ENCODE measurements at regions not wholly inside any gene's neighbourhood (a gene's known extent, or its start where the extent isn't known, plus 50 kb on each side); places are given as distances from the start of the nearest gene placed in this dataset.
A peak's percentile ranks its signal among the peaks of the same experiment; 100 is the strongest.

DNA sequence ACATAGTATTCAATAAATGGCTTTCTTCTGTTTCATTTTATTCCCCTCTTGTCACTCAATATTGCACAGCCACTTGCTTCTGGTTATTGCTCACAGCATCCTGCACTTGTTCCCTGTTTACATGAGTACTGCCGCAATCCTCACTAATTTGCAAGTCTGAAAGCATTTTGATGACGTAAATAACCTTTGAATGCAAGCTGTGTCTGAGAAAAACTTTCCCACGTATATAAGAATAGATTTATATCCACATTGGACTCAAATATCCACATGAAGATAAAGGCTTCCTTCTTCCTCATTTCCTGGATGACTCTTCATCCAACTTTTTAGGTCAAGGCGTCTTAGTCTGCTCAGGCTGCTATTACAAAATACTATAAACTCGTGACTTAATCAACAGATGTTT, 88.2 kb upstream of the DAP start:
- no peak overlapping the region for H3K4me3 ChIP-seq (ENCODE audit: low read length)
- TF ChIP-seq CTCF (conservative IDR thresholded peaks at IDR 0.05; ENCODE audit: low read length): no peak
- no peak for DNase-seq (ENCODE audit: low read depth)

GRCh38 chr5:10844016-10844415, 83.0 kb upstream of the DAP start:
- no peak overlapping the region for H3K4me3 ChIP-seq (ENCODE audit: low read length)
- TF ChIP-seq CTCF (conservative IDR thresholded peaks at IDR 0.05; ENCODE audit: low read length): no peak
- no peak for DNase-seq (ENCODE audit: low read depth)

GRCh38 chr5:10842823-10843222, 81.8 kb upstream of the DAP start:
- DNase-seq (ENCODE audit: low read depth): no peak
- H3K4me3 ChIP-seq (ENCODE audit: low read length): no peak overlapping the region
- TF ChIP-seq CTCF (conservative IDR thresholded peaks at IDR 0.05; ENCODE audit: low read length): no peak

DNA sequence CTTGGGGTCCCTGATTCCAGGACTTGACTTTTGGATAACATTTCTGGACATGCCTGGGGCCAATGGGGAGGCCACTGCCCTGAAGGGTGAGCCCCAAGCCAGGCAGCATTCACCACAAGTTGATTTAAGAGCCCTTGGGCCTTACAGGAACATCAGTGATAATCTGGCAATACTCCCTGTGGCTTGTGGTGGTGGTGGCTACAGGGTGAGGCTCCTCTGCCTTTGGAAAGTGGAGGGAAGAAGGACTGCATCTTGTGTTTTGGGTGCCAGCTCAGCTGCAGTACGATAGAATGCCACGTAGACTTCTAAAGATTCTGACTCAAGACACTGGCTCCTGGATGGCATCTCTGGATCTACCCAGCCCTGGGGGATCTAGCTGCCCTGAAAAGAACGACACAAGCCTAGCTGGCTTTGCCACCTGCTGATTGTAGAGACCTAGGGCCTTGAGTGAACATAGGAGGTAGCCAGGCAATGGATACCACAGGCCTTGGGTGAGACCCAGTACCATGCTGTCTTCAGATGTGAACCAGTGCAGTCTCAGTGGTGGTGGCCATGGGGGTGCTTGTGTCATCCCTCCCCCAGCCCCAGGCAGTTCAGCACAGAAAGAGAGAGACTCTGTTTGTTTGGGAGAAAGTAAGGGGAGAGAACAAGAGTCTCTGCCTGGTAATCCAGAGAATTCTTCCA, 79.0 kb upstream of the DAP start:
- no peak for TF ChIP-seq CTCF (conservative IDR thresholded peaks at IDR 0.05; ENCODE audit: low read length)
- DNase-seq (ENCODE audit: low read depth): no peak

DNA sequence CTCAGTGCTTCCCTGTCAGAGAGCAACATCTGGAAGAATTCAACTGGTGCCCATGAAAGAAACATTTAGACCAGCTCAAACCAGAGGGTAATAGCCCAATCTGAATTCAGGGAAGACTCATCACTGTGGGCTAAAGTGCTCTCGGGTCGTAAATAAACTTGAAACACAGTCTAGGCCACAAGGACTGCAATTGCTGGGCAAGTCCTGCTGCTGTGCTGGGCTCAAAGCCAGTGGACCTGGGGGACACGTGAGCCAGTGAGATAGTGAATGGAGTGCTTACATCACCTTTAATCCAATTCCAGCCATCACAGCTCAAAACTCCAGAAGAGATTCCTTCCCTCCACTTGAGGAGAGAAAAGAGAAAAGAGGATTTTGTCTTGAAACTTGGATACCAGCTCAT, 78.1 kb upstream of the DAP start:
- DNase-seq (ENCODE audit: low read depth): no peak
- H3K4me3 ChIP-seq (ENCODE audit: low read length): no peak overlapping the region
- no peak for TF ChIP-seq CTCF (conservative IDR thresholded peaks at IDR 0.05; ENCODE audit: low read length)

More for the DNA sequence above, 79.0 kb upstream of the DAP start:
- H3K4me3 ChIP-seq (ENCODE audit: low read length): no peak overlapping the region

DNA sequence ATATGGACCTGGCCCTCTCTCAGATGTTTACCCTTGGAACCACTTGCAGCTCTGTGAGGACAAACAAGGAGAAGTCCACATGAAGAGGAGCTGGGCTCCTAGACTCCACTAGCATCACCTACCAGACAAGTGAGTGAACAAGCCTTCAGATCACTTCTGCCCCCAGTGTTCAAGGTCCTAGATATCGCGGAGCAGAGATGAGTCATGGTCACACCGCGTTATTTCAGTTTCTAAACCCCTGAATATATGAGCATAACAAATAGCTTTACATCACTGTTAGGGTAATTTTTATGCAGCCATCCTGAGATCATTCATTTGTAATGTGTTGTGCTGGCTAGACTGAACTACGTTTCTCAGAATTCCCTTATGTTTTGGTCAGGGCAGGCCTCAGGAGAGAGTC, 77.0 kb upstream of the DAP start:
- H3K4me3 ChIP-seq (ENCODE audit: low read length): no peak overlapping the region
- no peak for DNase-seq (ENCODE audit: low read depth)
- TF ChIP-seq CTCF (conservative IDR thresholded peaks at IDR 0.05; ENCODE audit: low read length): no peak

DNA sequence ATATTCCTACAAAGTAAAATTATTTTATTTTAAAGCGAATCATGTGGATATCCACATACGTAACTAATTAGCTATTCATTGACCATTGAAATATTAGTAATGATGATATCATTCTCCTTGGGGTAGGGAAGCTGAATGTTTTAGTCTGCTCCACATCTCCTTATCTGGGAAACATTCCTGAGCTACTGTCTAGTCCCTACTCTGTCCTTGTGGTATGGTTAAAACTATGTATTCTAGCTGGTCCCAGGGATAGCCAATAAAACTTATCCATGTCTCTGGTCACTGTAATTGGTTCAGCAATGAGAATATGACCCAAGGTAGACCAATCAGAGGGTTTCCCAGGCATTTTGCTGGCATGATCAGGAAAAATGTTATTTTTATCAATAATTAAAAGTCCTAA, 76.0 kb upstream of the DAP start:
- no peak for TF ChIP-seq CTCF (conservative IDR thresholded peaks at IDR 0.05; ENCODE audit: low read length)
- H3K4me3 ChIP-seq (ENCODE audit: low read length): no peak overlapping the region
- peak; percentile 55 for DNase-seq (ENCODE audit: low read depth)
